ENCODE measurements at regions not wholly inside any gene's neighbourhood (a gene's known extent, or its start where the extent isn't known, plus 50 kb on each side); places are given as distances from the start of the nearest gene placed in this dataset.

GRCh38 chr13:82800391-82800790 lies 1081.9 kb downstream of the SLITRK1 start:
- Mint-ChIP-seq H3K9me3 (no peaks in the 10 kb centered on the region), H3K27ac (no peak overlapping the region), H3K4me3 (no peak overlapping the region), H3K4me1 (peaks cover 2% of the 10 kb centered on the region; the same call in 2 of the 3 replicates), H3K36me3 (ENCODE audit: low read depth) (no peaks in the 10 kb centered on the region), H3K27me3 (ENCODE audit: insufficient read depth, low read depth, poor library complexity) (no peaks in the 10 kb centered on the region)
- Histone ChIP-seq H3K79me2 (replicated peaks; ENCODE audit: insufficient read depth) (no peaks in the 10 kb centered on the region), H3K4me2 (no peak overlapping the region), H2AFZ (no peak overlapping the region), H4K20me1 (replicated peaks; ENCODE audit: insufficient read depth) (no peaks in the 10 kb centered on the region), H3K4me3 (no peak overlapping the region), H3K36me3 (ENCODE audit: insufficient read depth) (no peaks in the 10 kb centered on the region), H3K9me2 (ENCODE audit: insufficient read depth) (0 out of 2 replicates have a peak, but pooled peaks cover 5% of the 10 kb centered on the region), H3K27me3 (ENCODE audit: insufficient read depth) (no peaks in the 10 kb centered on the region), H3K4me1 (ENCODE audit: insufficient read depth) (no peaks in the 10 kb centered on the region; the same call in 1 of the 2 replicates), H3F3A (replicated peaks; ENCODE audit: low read depth) (no peaks in the 10 kb centered on the region), H3K27ac (ENCODE audit: low read depth) (no peak overlapping the region)
- DNase-seq (ENCODE audit: low spot score) (no peak), ATAC-seq (no peak)
- no peak for TF ChIP-seq CTCF (conservative IDR thresholded peaks at IDR 0.05; ENCODE audit: low read depth in 2 of 2)
- TF ChIP-seq NANOG (IDR thresholded peaks at IDR 0.05; ENCODE audit: borderline replicate concordance): no peak
- no peak for TF ChIP-seq CREB1 (CRISPR knock-in tag; IDR thresholded peaks at IDR 0.05; ENCODE audit: low read depth)
- TF ChIP-seq EZH2phosphoT487 (IDR thresholded peaks at IDR 0.05; ENCODE audit: unreplicated experiment): no peak
- no peak for TF ChIP-seq EZH2 (IDR thresholded peaks at IDR 0.05; ENCODE audit: low read depth, unreplicated experiment)
- no peak for TF ChIP-seq REST (IDR thresholded peaks at IDR 0.05; ENCODE audit: unreplicated experiment)

- H3K4me3 Mint-ChIP-seq: no peak overlapping the region
- H3K9me2 ChIP-seq (ENCODE audit: insufficient read depth): 0 out of 2 replicates have a peak, but pooled peaks cover 7% of the 10 kb centered on the region
- no peak overlapping the region for H3K27ac Mint-ChIP-seq
- H3K27me3 Mint-ChIP-seq (ENCODE audit: insufficient read depth, low read depth, poor library complexity): no peaks in the 10 kb centered on the region
- DNase-seq (ENCODE audit: low spot score) (no peak), ATAC-seq (no peak)
- H3K4me1 Mint-ChIP-seq: peaks cover 2% of the 10 kb centered on the region; the same call in 2 of the 3 replicates
- H3K27me3 ChIP-seq (ENCODE audit: insufficient read depth): no peaks in the 10 kb centered on the region
- no peak overlapping the region for H3K27ac ChIP-seq (ENCODE audit: low read depth)
- no peak overlapping the region for H3K4me2 ChIP-seq
- H2AFZ ChIP-seq: no peak overlapping the region
- H4K20me1 ChIP-seq (replicated peaks; ENCODE audit: insufficient read depth): no peaks in the 10 kb centered on the region
- no peaks in the 10 kb centered on the region for H3K36me3 Mint-ChIP-seq (ENCODE audit: low read depth)
- H3K4me3 ChIP-seq: no peak overlapping the region
- no peaks in the 10 kb centered on the region for H3K79me2 ChIP-seq (replicated peaks; ENCODE audit: insufficient read depth)
- H3K9me3 Mint-ChIP-seq: no peaks in the 10 kb centered on the region
- H3K4me1 ChIP-seq (ENCODE audit: insufficient read depth): no peaks in the 10 kb centered on the region; the same call in 1 of the 2 replicates
- H3K36me3 ChIP-seq (ENCODE audit: insufficient read depth): no peaks in the 10 kb centered on the region
- H3F3A ChIP-seq (replicated peaks; ENCODE audit: low read depth): no peaks in the 10 kb centered on the region
- TF ChIP-seq JUNB (IDR thresholded peaks at IDR 0.05; ENCODE audit: unreplicated experiment) (no peak), ZNF114 (CRISPR knock-in tag; IDR thresholded peaks at IDR 0.05) (no peak), ZNF331 (CRISPR knock-in tag; IDR thresholded peaks at IDR 0.05; ENCODE audit: low read depth) (no peak), CREB1 (CRISPR knock-in tag; IDR thresholded peaks at IDR 0.05; ENCODE audit: low read depth) (no peak), POLR2AphosphoS5 (IDR thresholded peaks at IDR 0.05; ENCODE audit: low read depth) (no peak), NANOG (IDR thresholded peaks at IDR 0.05; ENCODE audit: borderline replicate concordance) (no peak), STAT1 (IDR thresholded peaks at IDR 0.05; ENCODE audit: unreplicated experiment) (no peak), CTCF (conservative IDR thresholded peaks at IDR 0.05; ENCODE audit: low read depth in 2 of 2) (no peak), REST (IDR thresholded peaks at IDR 0.05; ENCODE audit: unreplicated experiment) (no peak), EZH2phosphoT487 (IDR thresholded peaks at IDR 0.05; ENCODE audit: unreplicated experiment) (no peak)
Measured at GRCh38 chr13:82797876-82798275, 1084.4 kb downstream of the SLITRK1 start.
